GM20000 (cell line): ENCODE measurements at regions not wholly inside any gene's neighbourhood (a gene's known extent, or its start where the extent isn't known, plus 50 kb on each side); places are given as distances from the start of the nearest gene placed in this dataset.

ENCODE experiments used
- DNase-seq: peaks from one replicate; pipeline ENCODE4 v3.0.0; 2012; ENCODE audit warnings: low spot score
- CTCF ChIP-seq: IDR thresholded peaks from 2 replicates; pipeline ENCODE4 v1.5.1; 2012; ENCODE audit warnings: mild to moderate bottlenecking, control low read depth; ENCODE audit errors: extremely low read depth, missing control alignments

GRCh38 chr14:35235840-35236239 is 56.3 kb upstream of the PSMA6 start:
- TF ChIP-seq CTCF, result no peak
- no peak for DNase-seq

- TF ChIP-seq CTCF, result no peak
Observed at GRCh38 chr14:35236806-35237205, 55.4 kb upstream of the PSMA6 start.

GRCh38 chr14:35240231-35240630 is 52.0 kb upstream of the PSMA6 start:
- TF ChIP-seq CTCF, result no peak
- no peak for DNase-seq

More at GRCh38 chr14:35236806-35237205, 55.4 kb upstream of the PSMA6 start:
- DNase-seq, result no peak
